B cell (primary cell): ENCODE measurements at regions not wholly inside any gene's neighbourhood (a gene's known extent, or its start where the extent isn't known, plus 50 kb on each side); places are given as distances from the start of the nearest gene placed in this dataset.

Source experiments
- EZH2 ChIP-seq: IDR thresholded peaks from 2 replicates; pipeline ENCODE4 v1.6.1; 2012; ENCODE audit warnings: borderline replicate concordance, low read depth, mild to moderate bottlenecking, moderate library complexity, low read length; ENCODE audit not compliant: insufficient read depth, poor library complexity, severe bottlenecking
- TF ChIP-seq, protein P1 (sequence below): fragments of 200-600 bp; IDR thresholded peaks from one replicate; pipeline ENCODE4 v1.8.0; 2022; ENCODE audit warnings: antibody characterized with exemption, mild to moderate bottlenecking

DNA sequence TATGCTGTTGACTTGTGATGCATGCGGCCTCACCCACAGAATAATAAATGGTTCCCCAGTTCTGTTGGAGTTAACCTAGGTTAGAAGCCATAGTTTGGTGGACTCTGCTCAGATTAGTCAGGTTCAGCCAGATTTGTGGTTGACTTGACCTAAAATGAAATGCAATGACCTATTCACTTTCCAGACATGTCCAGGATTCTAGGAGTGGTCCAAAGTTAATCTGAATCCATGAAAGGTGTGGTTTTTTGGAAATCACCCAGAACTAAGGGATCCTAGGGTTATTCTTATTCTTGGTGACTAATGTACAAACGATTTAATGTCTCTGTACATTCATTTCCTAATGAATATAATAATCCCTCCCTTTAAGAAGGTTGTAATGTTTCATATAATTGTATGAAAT, 88.9 kb upstream of the RBBP8 start:
- TF ChIP-seq, protein P1, sequence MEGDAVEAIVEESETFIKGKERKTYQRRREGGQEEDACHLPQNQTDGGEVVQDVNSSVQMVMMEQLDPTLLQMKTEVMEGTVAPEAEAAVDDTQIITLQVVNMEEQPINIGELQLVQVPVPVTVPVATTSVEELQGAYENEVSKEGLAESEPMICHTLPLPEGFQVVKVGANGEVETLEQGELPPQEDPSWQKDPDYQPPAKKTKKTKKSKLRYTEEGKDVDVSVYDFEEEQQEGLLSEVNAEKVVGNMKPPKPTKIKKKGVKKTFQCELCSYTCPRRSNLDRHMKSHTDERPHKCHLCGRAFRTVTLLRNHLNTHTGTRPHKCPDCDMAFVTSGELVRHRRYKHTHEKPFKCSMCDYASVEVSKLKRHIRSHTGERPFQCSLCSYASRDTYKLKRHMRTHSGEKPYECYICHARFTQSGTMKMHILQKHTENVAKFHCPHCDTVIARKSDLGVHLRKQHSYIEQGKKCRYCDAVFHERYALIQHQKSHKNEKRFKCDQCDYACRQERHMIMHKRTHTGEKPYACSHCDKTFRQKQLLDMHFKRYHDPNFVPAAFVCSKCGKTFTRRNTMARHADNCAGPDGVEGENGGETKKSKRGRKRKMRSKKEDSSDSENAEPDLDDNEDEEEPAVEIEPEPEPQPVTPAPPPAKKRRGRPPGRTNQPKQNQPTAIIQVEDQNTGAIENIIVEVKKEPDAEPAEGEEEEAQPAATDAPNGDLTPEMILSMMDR, result no peak
- no peak for TF ChIP-seq EZH2
